Transverse colon (tissue), 4 donors: ENCODE measurements at regions not wholly inside any gene's neighbourhood (a gene's known extent, or its start where the extent isn't known, plus 50 kb on each side); places are given as distances from the start of the nearest gene placed in this dataset.

Experiments used
- EP300 ChIP-seq: sonication (generic); formaldehyde crosslinking; IDR thresholded peaks from one replicate; pipeline ENCODE4 v1.6.1; 2017; ENCODE audit warnings: antibody characterized with exemption, low read depth
- POLR2A ChIP-seq: fragments of 450-650 bp; IDR thresholded peaks from one replicate; pipeline ENCODE4 v1.6.1; 2016; ENCODE audit warnings: antibody characterized with exemption, mild to moderate bottlenecking, moderate library complexity
- POLR2AphosphoS5 ChIP-seq, 3 donors: sonication (generic); formaldehyde crosslinking; IDR thresholded peaks; one replicate each; pipeline ENCODE4 v1.6.1; 2016; ENCODE audit warnings: antibody characterized with exemption in 3 of 3
- TF ChIP-seq, protein P1 (sequence below), 5 experiments: fragments of 200-600 bp in 3 of 5; fragments of 450-650 bp in 2 of 5; sonication (generic) in 3 of 5; IDR thresholded peaks; 1 replicate in 2 of 5; 2 replicates in 3 of 5; pipeline ENCODE4 v1.5.1; 2016 to 2017; ENCODE audit warnings: antibody characterized with exemption in 5 of 5, inconsistent platforms in 3 of 5, mild to moderate bottlenecking in 2 of 5, moderate library complexity in 1 of 5

DNA sequence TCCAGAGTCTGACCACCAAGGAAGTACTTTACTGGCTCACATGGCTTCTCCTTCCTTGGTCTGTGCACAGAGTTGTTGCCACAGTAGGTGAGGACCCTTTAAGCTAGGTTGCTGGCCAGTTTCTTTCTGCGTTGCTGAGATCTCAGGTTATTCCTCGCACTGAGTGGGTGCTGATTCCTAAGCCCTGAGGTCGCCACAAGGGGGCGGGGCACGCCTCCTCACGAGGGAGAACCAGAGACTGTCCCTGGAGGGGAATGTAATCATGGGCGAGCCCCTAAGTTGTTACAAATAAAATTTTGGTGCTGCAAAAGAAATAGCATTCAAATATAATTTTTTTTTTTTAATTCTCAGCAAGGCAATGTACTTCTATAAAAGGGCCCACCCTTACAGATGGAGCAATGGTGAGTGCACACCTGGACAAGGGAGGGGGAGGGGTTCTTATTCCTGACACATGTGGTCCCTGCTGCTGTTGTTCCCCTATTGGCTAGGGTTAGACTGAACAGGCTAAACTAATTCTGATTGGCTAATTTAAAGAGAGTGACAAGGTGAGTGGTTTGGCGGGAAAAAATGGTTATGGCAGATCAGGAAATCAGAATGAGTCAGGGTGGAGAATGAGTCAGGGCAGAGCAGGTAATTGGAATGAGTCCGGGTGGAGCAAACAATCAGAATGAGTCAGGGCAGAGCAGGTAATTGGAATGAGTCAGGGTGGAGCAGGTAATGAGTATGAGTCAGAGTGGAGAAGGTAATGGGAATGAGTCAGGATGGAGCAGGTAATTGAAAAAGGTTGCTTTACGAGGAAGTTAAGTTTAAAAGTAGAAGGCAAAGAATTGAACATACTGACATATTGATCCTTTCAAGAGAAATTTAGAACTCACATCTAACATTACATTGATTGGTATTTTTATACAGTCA lies 107.5 kb downstream of the VSIG4 start:
- TF ChIP-seq, protein P1, sequence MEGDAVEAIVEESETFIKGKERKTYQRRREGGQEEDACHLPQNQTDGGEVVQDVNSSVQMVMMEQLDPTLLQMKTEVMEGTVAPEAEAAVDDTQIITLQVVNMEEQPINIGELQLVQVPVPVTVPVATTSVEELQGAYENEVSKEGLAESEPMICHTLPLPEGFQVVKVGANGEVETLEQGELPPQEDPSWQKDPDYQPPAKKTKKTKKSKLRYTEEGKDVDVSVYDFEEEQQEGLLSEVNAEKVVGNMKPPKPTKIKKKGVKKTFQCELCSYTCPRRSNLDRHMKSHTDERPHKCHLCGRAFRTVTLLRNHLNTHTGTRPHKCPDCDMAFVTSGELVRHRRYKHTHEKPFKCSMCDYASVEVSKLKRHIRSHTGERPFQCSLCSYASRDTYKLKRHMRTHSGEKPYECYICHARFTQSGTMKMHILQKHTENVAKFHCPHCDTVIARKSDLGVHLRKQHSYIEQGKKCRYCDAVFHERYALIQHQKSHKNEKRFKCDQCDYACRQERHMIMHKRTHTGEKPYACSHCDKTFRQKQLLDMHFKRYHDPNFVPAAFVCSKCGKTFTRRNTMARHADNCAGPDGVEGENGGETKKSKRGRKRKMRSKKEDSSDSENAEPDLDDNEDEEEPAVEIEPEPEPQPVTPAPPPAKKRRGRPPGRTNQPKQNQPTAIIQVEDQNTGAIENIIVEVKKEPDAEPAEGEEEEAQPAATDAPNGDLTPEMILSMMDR (IDR thresholded peaks at IDR 0.05), result no peak
- TF ChIP-seq POLR2A, result no peak
- peak in 1 of 3 donors; percentile 9 for TF ChIP-seq POLR2AphosphoS5 (IDR thresholded peaks at IDR 0.05)
- no peak for TF ChIP-seq EP300
